B cell (primary cell): ENCODE measurements at regions not wholly inside any gene's neighbourhood (a gene's known extent, or its start where the extent isn't known, plus 50 kb on each side); places are given as distances from the start of the nearest gene placed in this dataset.

ENCODE experiments used
- ATAC-seq: fragments of 200-7000 bp; cut with Tn5 transposase; one replicate; pipeline ENCODE4 v1.10.0; 2021; ENCODE audit warnings: low read depth, mild to moderate bottlenecking, moderate number of reproducible peaks, moderate library complexity
- CTCF ChIA-PET: fragments of 350-600 bp; sonication (Branson Sonifier 250); formaldehyde crosslinking; loops from one replicate; lab custom pipeline; 2021; ENCODE audit warnings: antibody characterized with exemption, inconsistent platforms; lab: Charles Lee
- POLR2A ChIA-PET: fragments of 350-600 bp; sonication (Branson Sonifier 250); formaldehyde crosslinking; loops from one replicate; lab custom pipeline; 2021; ENCODE audit warnings: antibody characterized with exemption; lab: Charles Lee
- DNase-seq: peaks from one replicate; pipeline ENCODE4 v3.0.0; 2013
- H2AFZ ChIP-seq: 2 replicates; pipeline ENCODE4 v1.6.1; 2012; ENCODE audit warnings: mild to moderate bottlenecking, low read depth, low read length; ENCODE audit not compliant: insufficient read depth, poor library complexity, severe bottlenecking
- H3K27ac ChIP-seq, 2 donors: 1 replicate in 1 of 2; 2 replicates in 1 of 2; pipeline ENCODE4 v1.5.1; 2012 to 2013; ENCODE audit warnings: low read length in 2 of 2, mild to moderate bottlenecking in 2 of 2, moderate library complexity in 1 of 2
- H3K27me3 ChIP-seq, 4 experiments: fragments of 200-600 bp in 1 of 4; sonication (generic) in 1 of 4; replicated peaks in 1 of 4; 1 replicate in 2 of 4; 2 replicates in 2 of 4; pipeline versions ENCODE4 v1.6.1 to v1.7.0; 2013 to 2016; ENCODE audit warnings: low read length in 3 of 4, mild to moderate bottlenecking in 2 of 4, mixed read lengths in 1 of 4, moderate library complexity in 1 of 4; ENCODE audit not compliant: insufficient read depth in 4 of 4, control insufficient read depth in 3 of 4; ENCODE audit errors: control extremely low read depth in 1 of 4
- H3K36me3 ChIP-seq, 2 experiments: replicated peaks in 1 of 2; 1 replicate in 1 of 2; 2 replicates in 1 of 2; pipeline versions ENCODE4 v1.6.1 to v1.7.1; 2013; ENCODE audit warnings: low read length in 1 of 2; ENCODE audit not compliant: insufficient read depth in 2 of 2, control insufficient read depth in 1 of 2; ENCODE audit errors: control extremely low read depth in 1 of 2, extremely low read depth in 1 of 2
- H3K4me1 ChIP-seq, 2 donors: fragments of 200-600 bp in 1 of 2; sonication (generic) in 1 of 2; 1 replicate in 1 of 2; 2 replicates in 1 of 2; pipeline versions ENCODE4 v1.5.1 to v1.6.1; 2013 to 2017; ENCODE audit warnings: low read length in 2 of 2; ENCODE audit not compliant: control insufficient read depth in 2 of 2, insufficient read depth in 2 of 2
- H3K4me2 ChIP-seq: replicated peaks from 2 replicates; pipeline ENCODE3; 2012; ENCODE audit warnings: mild to moderate bottlenecking, low read depth, low read length; ENCODE audit not compliant: poor library complexity, severe bottlenecking
- H3K4me3 ChIP-seq, 5 experiments: fragments of 200-600 bp in 1 of 5; sonication (generic) in 1 of 5; 1 replicate in 3 of 5; 2 replicates in 2 of 5; pipeline versions ENCODE4 v1.5.1 to v1.7.0; 2011 to 2016; ENCODE audit warnings: low read length in 4 of 5, mild to moderate bottlenecking in 4 of 5, low read depth in 2 of 5, control low read depth in 1 of 5, moderate library complexity in 1 of 5; ENCODE audit not compliant: insufficient read depth in 1 of 5; ENCODE audit errors: control extremely low read depth in 1 of 5, extremely low read depth in 1 of 5
- H3K79me2 ChIP-seq: fragments of 200-600 bp; sonication (generic); one replicate; pipeline ENCODE4 v1.6.0; 2016; ENCODE audit warnings: low read length; ENCODE audit not compliant: control insufficient read depth, insufficient read depth
- H3K9ac ChIP-seq: fragments of 200-600 bp; sonication (generic); 2 replicates; pipeline ENCODE4 v1.6.1; 2017; ENCODE audit warnings: mild to moderate bottlenecking, low read length, moderate library complexity
- H3K9me3 ChIP-seq, 3 donors: one replicate each; pipeline versions ENCODE4 v1.6.1 to v1.7.1; 2013; ENCODE audit warnings: low read length in 2 of 3; ENCODE audit not compliant: control insufficient read depth in 2 of 3, insufficient read depth in 1 of 3; ENCODE audit errors: control extremely low read depth in 1 of 3
- H4K20me1 ChIP-seq: 2 replicates; pipeline ENCODE4 v1.6.0; 2012; ENCODE audit warnings: mild to moderate bottlenecking, low read length; ENCODE audit not compliant: insufficient read depth, control insufficient read depth, poor library complexity, severe bottlenecking
- H3K27ac Mint-ChIP-seq: one replicate; pipeline ENCODE4 v1.8.0; 2021; ENCODE audit warnings: mixed read lengths
- H3K27me3 Mint-ChIP-seq: one replicate; pipeline ENCODE4 v1.8.0; 2021; ENCODE audit warnings: mixed read lengths
- H3K4me1 Mint-ChIP-seq: one replicate; pipeline ENCODE4 v1.8.0; 2021; ENCODE audit warnings: mixed read lengths
- H3K4me3 Mint-ChIP-seq: one replicate; pipeline ENCODE4 v1.8.0; 2021; ENCODE audit warnings: mixed read lengths
- H3K9me3 Mint-ChIP-seq: one replicate; pipeline ENCODE4 v1.8.0; 2022; ENCODE audit warnings: mixed read lengths; ENCODE audit not compliant: insufficient read depth
- CTCF ChIP-seq: fragments of 200-600 bp; IDR thresholded peaks from one replicate; pipeline ENCODE4 v1.8.0; 2022; ENCODE audit warnings: antibody characterized with exemption, mild to moderate bottlenecking
- EZH2 ChIP-seq: IDR thresholded peaks from 2 replicates; pipeline ENCODE4 v1.6.1; 2012; ENCODE audit warnings: borderline replicate concordance, low read depth, mild to moderate bottlenecking, moderate library complexity, low read length; ENCODE audit not compliant: insufficient read depth, poor library complexity, severe bottlenecking
- WGBS: methylation state at CpG from one replicate; pipeline ENCODE4 v1.1.5; 2013; ENCODE audit warnings: missing lambda C conversion rate; ENCODE audit not compliant: insufficient coverage; 5-methylcytosine and 5-hydroxymethylcytosine counted together
- intact Hi-C: fragments of 100-400 bp; cut with micrococcal nuclease; formaldehyde crosslinking; loops from one replicate; pipeline ENCODE4 v1.10.0; 2022

GRCh38 chr7:84507529-84507928 lies 312.9 kb upstream of the SEMA3A start:
- no peaks in the 10 kb centered on the region for H3K4me1 ChIP-seq
- no peaks in the 10 kb centered on the region for H3K36me3 ChIP-seq
- no peaks in the 10 kb centered on the region for H4K20me1 ChIP-seq
- no peaks in the 10 kb centered on the region for H3K9me3 ChIP-seq
- H3K27me3 ChIP-seq: no peaks in the 10 kb centered on the region
- DNase-seq (no peak), ATAC-seq (no peak)
- Mint-ChIP-seq H3K27me3 (no peaks in the 10 kb centered on the region), H3K4me1 (no peaks in the 10 kb centered on the region), H3K27ac (no peak overlapping the region), H3K9me3 (no peaks in the 10 kb centered on the region), H3K4me3 (no peak overlapping the region)
- no peak overlapping the region for H2AFZ ChIP-seq
- H3K79me2 ChIP-seq: no peaks in the 10 kb centered on the region
- TF ChIP-seq CTCF (no peak), EZH2 (no peak)
- intact Hi-C loops: no loop called here
- no peak overlapping the region for H3K9ac ChIP-seq
- H3K27ac ChIP-seq: no peak overlapping the region
- ChIA-PET CTCF (no interaction called here), POLR2A (no interaction called here)
- H3K4me2 ChIP-seq: no peak overlapping the region
- WGBS: 88% methylated on average over 1 of the region's 5 CpGs
- no peak overlapping the region for H3K4me3 ChIP-seq

GRCh38 chr7:84506151-84506550 lies 311.6 kb upstream of the SEMA3A start:
- ChIA-PET POLR2A (no interaction called here), CTCF (no interaction called here)
- Mint-ChIP-seq H3K27me3 (no peaks in the 10 kb centered on the region), H3K4me1 (no peaks in the 10 kb centered on the region), H3K27ac (no peak overlapping the region), H3K4me3 (no peak overlapping the region), H3K9me3 (no peaks in the 10 kb centered on the region)
- Histone ChIP-seq H3K27ac (no peak overlapping the region), H2AFZ (no peak overlapping the region), H3K4me3 (no peak overlapping the region), H3K4me1 (no peaks in the 10 kb centered on the region), H3K9ac (no peak overlapping the region), H3K27me3 (no peaks in the 10 kb centered on the region), H3K36me3 (no peaks in the 10 kb centered on the region), H3K79me2 (no peaks in the 10 kb centered on the region), H4K20me1 (no peaks in the 10 kb centered on the region), H3K9me3 (no peaks in the 10 kb centered on the region), H3K4me2 (no peak overlapping the region)
- ATAC-seq: no peak
- intact Hi-C loops: no loop called here
- no peak for DNase-seq
- WGBS: no CpG with 5 or more reads among the region's 1 CpG
- TF ChIP-seq EZH2 (no peak), CTCF (no peak)
